ENCODE measurements at regions not wholly inside any gene's neighbourhood (a gene's known extent, or its start where the extent isn't known, plus 50 kb on each side); places are given as distances from the start of the nearest gene placed in this dataset.

DNA sequence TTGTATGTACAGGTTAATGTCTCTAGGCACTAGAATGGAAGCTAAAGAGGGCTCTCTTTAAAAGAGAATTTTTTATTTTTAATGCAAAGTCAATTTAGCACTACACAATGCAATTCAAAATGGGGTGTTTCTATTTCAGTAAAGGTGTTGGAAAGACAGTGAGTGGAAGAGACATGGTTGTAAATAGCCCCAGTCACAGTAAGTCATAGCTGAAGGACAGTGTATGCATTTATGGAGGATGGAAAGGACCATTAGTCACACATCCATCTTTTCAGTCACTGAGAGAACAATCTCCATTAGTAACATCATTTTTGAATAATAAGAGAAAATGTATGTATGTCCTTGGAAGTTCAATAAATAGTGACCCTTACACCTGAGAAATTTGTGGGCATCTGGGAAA is 148.0 kb downstream of the PDHA2 start:
- H3K4me3 Mint-ChIP-seq (ENCODE audit: unreplicated experiment): no peak overlapping the region
- Histone ChIP-seq H3K4me1 (no peaks in the 10 kb centered on the region), H3K27me3 (replicated peaks; ENCODE audit: control insufficient read depth, insufficient read depth, low read length) (no peaks in the 10 kb centered on the region), H3K9me3 (no peaks in the 10 kb centered on the region), H3K4me3 (ENCODE audit: low read depth, low read length) (no peak overlapping the region), H3K36me3 (ENCODE audit: control insufficient read depth, insufficient read depth, low read length) (no peaks in the 10 kb centered on the region)
- no peaks in the 10 kb centered on the region for H3K4me1 Mint-ChIP-seq (ENCODE audit: low read depth, unreplicated experiment)
- H3K27ac Mint-ChIP-seq (ENCODE audit: unreplicated experiment): no peak overlapping the region
- intact Hi-C loops (cut with micrococcal nuclease; ENCODE audit: unreplicated experiment): no loop called here
- TF ChIP-seq, protein P1, sequence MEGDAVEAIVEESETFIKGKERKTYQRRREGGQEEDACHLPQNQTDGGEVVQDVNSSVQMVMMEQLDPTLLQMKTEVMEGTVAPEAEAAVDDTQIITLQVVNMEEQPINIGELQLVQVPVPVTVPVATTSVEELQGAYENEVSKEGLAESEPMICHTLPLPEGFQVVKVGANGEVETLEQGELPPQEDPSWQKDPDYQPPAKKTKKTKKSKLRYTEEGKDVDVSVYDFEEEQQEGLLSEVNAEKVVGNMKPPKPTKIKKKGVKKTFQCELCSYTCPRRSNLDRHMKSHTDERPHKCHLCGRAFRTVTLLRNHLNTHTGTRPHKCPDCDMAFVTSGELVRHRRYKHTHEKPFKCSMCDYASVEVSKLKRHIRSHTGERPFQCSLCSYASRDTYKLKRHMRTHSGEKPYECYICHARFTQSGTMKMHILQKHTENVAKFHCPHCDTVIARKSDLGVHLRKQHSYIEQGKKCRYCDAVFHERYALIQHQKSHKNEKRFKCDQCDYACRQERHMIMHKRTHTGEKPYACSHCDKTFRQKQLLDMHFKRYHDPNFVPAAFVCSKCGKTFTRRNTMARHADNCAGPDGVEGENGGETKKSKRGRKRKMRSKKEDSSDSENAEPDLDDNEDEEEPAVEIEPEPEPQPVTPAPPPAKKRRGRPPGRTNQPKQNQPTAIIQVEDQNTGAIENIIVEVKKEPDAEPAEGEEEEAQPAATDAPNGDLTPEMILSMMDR (IDR thresholded peaks at IDR 0.05; ENCODE audit: insufficient read depth in 1 of 2, low read depth in 1 of 2, low read length in 1 of 2, severe bottlenecking in 1 of 2, unreplicated experiment in 1 of 2): no peak
- no peaks in the 10 kb centered on the region for H3K9me3 Mint-ChIP-seq (ENCODE audit: unreplicated experiment)
- DNase-seq: no peak
- peaks cover 8% of the 10 kb centered on the region for H3K27me3 Mint-ChIP-seq (ENCODE audit: insufficient read depth, unreplicated experiment)
- BruUV-seq (replicated peaks): no TSS peak
- ChIA-PET CTCF (no interaction called here), POLR2A (no interaction called here)
- H3K36me3 Mint-ChIP-seq (ENCODE audit: insufficient read depth, unreplicated experiment): no peaks in the 10 kb centered on the region

DNA sequence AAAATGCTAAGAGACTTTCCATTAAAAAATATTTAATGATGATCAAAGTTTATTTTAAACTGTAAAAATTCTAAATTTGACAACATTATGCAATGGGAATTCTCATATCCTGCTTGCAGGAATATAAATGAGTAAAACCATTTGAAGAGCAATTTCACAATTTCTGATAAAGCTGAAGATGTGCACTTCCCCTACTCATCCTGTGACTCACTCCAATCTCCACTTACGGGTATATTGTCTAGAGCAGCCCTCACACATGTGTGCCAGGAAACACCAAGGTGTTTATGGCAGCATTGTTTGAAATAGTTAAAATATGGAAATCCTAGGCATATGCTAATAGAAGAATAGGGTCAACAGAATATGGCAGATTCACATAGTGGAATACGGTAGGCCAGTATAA is 158.4 kb downstream of the PDHA2 start:
- no peaks in the 10 kb centered on the region for H3K4me1 ChIP-seq
- no peak overlapping the region for H3K4me3 ChIP-seq (ENCODE audit: low read depth, low read length)
- TF ChIP-seq, protein P1 (IDR thresholded peaks at IDR 0.05; ENCODE audit: insufficient read depth in 1 of 2, low read depth in 1 of 2, low read length in 1 of 2, severe bottlenecking in 1 of 2, unreplicated experiment in 1 of 2): no peak
- H3K9me3 Mint-ChIP-seq (ENCODE audit: unreplicated experiment): no peaks in the 10 kb centered on the region
- CTCF ChIA-PET: no interaction called here
- BruUV-seq (replicated peaks): no TSS peak
- POLR2A ChIA-PET: no interaction called here
- no peak overlapping the region for H3K4me3 Mint-ChIP-seq (ENCODE audit: unreplicated experiment)
- no peak overlapping the region for H3K27ac Mint-ChIP-seq (ENCODE audit: unreplicated experiment)
- H3K27me3 ChIP-seq (replicated peaks; ENCODE audit: control insufficient read depth, insufficient read depth, low read length): no peaks in the 10 kb centered on the region
- DNase-seq: no peak
- no peaks in the 10 kb centered on the region for H3K36me3 ChIP-seq (ENCODE audit: control insufficient read depth, insufficient read depth, low read length)
- no peaks in the 10 kb centered on the region for H3K9me3 ChIP-seq
- intact Hi-C loops (cut with micrococcal nuclease; ENCODE audit: unreplicated experiment): no loop called here
- H3K27me3 Mint-ChIP-seq (ENCODE audit: insufficient read depth, unreplicated experiment): no peaks in the 10 kb centered on the region
- no peaks in the 10 kb centered on the region for H3K36me3 Mint-ChIP-seq (ENCODE audit: insufficient read depth, unreplicated experiment)
- H3K4me1 Mint-ChIP-seq (ENCODE audit: low read depth, unreplicated experiment): no peaks in the 10 kb centered on the region

DNA sequence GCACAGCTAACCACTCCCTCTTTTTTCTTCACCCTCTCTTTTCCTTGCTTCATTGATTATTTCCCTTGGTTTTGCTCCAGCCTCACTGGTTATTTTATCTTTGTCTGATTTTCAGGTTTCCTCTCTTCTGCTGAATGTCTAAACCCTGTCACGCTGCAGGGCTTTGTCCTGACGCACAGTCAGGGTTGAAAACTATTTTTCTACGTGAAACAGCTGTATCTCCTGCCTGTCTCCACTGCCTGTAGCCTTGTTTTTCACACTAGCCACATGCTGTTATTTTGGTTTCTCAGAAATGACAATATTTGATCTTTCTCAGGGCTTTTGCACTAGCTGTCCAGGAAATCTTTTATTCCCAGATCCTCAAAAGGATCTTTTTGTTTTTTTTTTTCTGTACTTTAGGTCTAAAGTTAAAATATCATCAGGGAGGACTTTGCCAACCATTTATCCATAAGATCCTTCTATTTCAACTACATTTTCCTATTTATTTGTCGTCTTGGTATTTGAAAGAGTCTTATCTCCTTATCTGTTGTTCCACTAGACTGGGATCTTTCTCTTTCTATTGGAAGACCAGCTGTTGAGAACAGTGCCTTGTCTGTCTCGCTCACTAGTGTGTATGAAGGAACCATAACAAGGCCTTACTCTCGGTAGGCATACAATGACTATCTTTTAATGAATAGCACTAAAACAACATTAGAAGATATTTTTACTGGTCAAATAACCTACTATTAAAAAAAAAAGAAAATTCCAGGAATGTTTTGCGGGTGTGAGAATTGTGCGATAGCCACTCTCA is 164.3 kb downstream of the PDHA2 start:
- POLR2A ChIA-PET: no interaction called here
- CTCF ChIA-PET: no interaction called here
- Histone ChIP-seq H3K27me3 (replicated peaks; ENCODE audit: control insufficient read depth, insufficient read depth, low read length) (no peaks in the 10 kb centered on the region), H3K36me3 (ENCODE audit: control insufficient read depth, insufficient read depth, low read length) (no peaks in the 10 kb centered on the region), H3K9me3 (no peaks in the 10 kb centered on the region), H3K4me1 (no peaks in the 10 kb centered on the region), H3K4me3 (ENCODE audit: low read depth, low read length) (no peak overlapping the region)
- DNase-seq: no peak
- no TSS peak for BruUV-seq (replicated peaks)
- Mint-ChIP-seq H3K36me3 (ENCODE audit: insufficient read depth, unreplicated experiment) (no peaks in the 10 kb centered on the region), H3K4me3 (ENCODE audit: unreplicated experiment) (no peak overlapping the region), H3K4me1 (ENCODE audit: low read depth, unreplicated experiment) (no peaks in the 10 kb centered on the region), H3K9me3 (ENCODE audit: unreplicated experiment) (no peaks in the 10 kb centered on the region), H3K27ac (ENCODE audit: unreplicated experiment) (no peak overlapping the region), H3K27me3 (ENCODE audit: insufficient read depth, unreplicated experiment) (no peaks in the 10 kb centered on the region)
- intact Hi-C loops (cut with micrococcal nuclease; ENCODE audit: unreplicated experiment): no loop called here
- TF ChIP-seq, protein P1 (IDR thresholded peaks at IDR 0.05; ENCODE audit: insufficient read depth in 1 of 2, low read depth in 1 of 2, low read length in 1 of 2, severe bottlenecking in 1 of 2, unreplicated experiment in 1 of 2): no peak
